OCI-LY3 (cell line): ENCODE measurements at regions not wholly inside any gene's neighbourhood (a gene's known extent, or its start where the extent isn't known, plus 50 kb on each side); places are given as distances from the start of the nearest gene placed in this dataset.

Experiments
- CTCF ChIP-seq: fragments of 200-600, 300-600 bp; sonication (generic); IDR thresholded peaks from 2 replicates; pipeline ENCODE4 v1.5.1; 2014; ENCODE audit warnings: antibody characterized with exemption, low read length, low read depth
- EZH2phosphoT487 ChIP-seq: fragments of 200-600 bp; shearing (Covaris generic); IDR thresholded peaks from 2 replicates; pipeline ENCODE4 v1.6.1; 2018; ENCODE audit warnings: antibody characterized with exemption, mixed run types, low read depth

GRCh38 chr7:113217314-113217713 lies 99.0 kb upstream of the SMIM30 start:
- no peak for TF ChIP-seq CTCF
- no peak for TF ChIP-seq EZH2phosphoT487
